HS-27A (cell line): ENCODE measurements at regions not wholly inside any gene's neighbourhood (a gene's known extent, or its start where the extent isn't known, plus 50 kb on each side); places are given as distances from the start of the nearest gene placed in this dataset.

Source experiments
- DNase-seq: peaks from one replicate; pipeline ENCODE4 v3.0.0-alpha.2; 2012; ENCODE audit warnings: low read depth, missing footprints

DNA sequence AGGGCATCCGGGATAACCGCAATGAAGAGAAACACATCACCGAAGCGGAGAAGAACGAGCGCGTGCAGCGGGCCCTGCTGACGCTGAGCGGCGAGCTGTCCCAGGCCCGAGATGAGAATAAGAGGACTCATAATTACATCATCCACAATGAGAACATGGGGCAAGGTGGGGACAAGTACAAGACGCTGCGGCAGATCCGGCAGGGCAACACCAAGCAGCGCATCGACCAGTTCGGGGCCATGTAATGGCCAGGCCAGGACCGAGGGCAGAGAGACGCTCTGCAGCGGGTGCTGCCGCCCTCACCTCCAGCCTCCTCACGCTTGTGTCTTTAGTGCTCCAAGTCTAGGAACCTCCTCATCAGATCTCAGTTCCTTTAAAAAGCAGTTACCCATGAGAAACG lies 863.7 kb upstream of the ALCAM start:
- no peak for DNase-seq

DNA sequence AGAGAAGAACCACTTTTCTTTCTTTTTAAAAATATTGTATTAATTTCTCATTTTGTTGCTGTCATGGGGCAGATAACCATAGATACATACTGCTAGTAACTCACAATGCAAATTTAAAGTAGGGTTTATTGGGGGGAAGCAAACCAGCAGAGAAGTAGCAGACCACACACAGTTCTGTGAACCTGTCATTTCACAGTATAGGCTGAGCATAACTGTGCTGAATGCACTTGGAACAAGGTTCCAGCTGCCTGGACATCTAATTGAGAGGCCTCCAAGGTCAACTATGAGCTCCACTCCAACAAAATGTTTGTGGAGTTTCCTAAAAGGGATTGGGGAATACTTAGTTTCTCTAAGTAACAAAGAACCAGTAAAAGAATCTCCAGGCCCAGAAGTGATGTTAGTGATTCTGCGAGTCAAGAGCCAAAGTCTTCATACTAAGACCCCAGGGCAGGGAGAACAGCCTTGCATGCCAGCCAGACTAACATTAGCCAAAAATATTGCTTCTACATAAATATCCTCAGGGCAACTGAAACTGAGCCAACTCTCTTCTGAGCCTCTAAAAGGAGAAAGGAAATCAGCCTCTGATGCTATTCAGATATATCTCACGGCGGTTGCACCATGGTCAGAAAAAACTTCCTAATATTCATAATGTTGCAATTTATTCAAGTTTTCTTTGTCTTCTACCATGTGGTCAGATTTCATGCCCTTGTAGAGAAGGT lies 856.4 kb upstream of the ALCAM start:
- no peak for DNase-seq

DNA sequence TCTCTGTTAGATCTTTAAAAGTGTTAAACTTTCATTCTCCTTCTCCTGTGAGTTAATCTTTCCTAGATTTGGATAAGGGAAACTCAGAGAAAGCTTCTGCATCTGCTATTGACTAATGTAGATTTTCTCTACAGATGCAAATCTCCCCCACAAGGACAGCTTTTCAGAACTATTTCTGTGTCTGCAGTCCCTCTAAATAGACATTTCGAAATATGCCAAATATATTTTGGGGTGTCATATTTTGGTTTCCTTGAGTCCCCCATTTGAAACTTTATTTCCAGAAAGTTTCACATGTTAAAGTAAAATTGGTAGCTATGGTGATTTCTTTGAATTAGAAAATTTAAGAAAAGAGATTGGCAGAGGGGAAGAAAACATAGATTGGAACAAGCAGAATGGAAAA lies 852.3 kb upstream of the ALCAM start:
- DNase-seq, result no peak

DNA sequence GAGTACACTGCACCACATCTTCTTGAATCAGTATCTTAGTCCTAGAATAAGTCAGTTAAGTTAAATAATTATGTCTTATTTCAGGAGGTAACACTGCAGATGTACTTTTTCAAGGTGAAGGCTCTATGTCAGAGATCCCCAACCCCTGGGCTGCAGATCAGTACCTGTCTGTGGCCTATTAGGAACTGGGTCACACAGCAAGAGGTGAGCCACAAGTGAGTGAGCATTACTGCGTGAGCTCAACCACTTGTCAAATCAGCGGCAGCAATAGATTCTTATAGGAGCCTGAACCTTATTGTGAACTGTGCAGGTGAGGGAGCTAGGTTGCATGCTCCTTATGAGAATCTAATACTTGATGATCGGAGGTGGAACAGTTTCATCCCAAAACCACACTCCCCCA lies 851.9 kb upstream of the ALCAM start:
- DNase-seq, result no peak

DNA sequence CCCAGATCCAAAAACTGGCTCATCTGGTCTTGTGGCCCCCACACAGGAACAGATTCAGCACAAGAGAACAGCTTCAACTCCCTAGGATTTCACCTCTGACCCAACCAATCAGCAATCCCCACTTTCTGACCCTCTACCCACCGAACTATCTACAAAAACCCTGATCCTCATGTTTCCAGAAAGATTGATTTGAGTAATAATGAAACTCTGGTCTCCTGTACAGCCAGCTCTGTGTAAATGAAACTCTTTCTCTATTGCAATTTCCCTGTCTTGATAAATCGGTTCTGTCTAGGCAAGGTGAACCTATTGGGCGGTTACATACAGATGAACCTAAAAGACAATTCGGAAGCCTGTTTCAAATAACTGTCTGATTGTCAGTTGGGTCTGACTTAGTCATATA lies 847.6 kb upstream of the ALCAM start:
- no peak for DNase-seq

DNA sequence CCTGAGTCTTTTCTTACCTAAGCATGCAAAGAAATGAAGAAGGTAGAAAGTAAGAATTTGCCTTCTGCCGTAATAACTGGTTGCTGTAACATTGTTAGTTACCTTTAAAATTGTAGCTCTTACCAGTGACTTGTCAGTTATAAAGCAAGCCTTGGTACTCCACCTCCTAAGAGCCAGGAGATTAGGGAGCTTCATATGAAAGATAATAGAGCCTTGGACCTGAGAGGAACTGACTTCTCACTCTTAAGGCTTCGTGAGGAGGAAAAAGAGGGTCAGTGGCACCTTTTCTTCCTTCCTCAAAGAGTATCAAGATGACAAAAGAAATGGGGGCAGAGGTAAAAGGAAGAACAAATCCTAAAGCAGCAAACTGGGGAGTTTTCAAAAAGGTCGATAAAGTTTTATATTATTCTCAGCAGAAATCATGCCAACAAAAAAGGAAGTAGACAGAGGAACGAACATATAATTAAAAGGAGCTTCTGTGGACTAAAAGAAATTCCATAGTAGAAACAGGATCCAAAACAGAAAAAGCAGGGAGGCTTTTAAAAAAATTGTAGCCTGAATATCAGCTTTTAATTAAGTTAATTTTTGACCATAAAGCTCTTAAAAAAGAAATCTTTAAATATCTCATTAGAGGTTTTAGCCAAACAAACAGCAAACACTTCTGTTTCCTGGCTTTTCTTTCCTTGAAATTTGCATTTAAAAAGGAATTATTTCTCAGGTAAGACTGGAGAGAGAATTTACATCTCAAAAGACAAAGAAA lies 847.1 kb upstream of the ALCAM start:
- no peak for DNase-seq

DNA sequence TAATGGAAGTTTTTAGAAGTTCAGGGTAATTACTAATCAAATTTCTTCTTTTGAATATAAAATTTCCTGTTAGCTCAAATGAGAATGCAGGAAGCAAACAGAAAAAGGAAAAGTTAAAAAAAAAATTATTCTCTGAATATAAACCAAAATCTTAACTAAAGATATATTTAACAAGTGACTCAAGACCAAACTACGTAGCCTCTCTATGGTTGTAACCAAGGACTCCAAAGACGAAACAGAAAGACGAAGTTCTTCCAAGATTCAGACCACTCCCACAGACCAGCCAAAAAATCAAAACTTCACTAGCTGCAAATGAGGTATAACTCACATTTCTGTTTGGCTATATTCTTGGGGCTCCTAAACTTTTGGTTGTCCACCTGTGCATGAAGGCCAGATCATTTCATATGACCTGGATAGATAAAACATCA lies 846.5 kb upstream of the ALCAM start:
- DNase-seq, result no peak

DNA sequence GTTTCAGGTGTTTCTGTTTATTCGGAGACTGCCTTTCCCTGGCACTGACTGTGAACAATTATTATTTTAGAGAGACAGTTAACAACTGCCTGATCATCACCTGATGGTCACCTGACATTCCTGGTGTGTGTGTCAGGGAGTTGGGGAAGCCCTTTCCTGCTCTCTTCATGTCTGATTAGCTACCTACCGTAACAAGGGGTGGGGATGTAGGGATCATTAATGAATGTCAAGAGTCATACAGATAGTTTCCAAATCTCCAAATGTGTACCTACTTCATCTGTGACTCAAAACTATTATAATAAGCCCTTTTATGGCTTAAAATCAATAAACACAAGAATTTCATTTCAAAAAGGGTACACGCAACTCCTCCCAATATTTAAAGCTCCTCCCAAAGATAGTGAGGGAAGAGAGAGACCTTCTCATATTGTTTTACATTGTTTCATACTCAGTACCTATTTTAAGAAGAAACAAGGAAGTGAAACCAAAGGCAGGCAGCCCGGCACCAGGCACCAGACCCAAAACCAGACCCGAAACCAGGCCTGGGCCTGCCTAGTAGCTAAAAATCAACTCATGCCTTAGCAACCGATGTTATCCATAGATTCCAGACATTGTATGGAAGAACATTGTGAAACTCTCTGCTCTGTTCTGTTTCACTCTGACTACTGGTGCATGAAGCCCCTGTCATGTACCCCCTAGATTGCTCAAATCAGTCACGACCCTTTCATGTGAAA lies 844.9 kb upstream of the ALCAM start:
- no peak for DNase-seq

DNA sequence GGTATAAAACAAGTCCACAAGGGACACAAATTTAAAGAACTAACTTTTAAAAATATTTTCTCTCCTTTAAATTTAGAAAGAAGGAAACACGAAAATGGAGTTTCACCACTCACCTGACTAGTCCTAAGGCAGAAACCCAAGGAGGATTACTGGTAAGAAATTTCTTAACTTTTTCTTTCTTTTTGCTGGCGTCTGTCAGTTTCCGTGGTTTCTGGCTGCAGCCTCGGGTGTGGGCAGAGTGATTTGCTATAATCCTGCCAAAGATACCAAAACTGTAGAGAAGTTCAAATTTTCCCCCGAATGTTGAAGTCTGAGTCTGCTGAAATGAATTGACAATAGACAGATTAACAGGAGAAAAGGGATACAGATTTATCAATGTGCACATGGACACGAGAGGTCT lies 843.6 kb upstream of the ALCAM start:
- no peak for DNase-seq

DNA sequence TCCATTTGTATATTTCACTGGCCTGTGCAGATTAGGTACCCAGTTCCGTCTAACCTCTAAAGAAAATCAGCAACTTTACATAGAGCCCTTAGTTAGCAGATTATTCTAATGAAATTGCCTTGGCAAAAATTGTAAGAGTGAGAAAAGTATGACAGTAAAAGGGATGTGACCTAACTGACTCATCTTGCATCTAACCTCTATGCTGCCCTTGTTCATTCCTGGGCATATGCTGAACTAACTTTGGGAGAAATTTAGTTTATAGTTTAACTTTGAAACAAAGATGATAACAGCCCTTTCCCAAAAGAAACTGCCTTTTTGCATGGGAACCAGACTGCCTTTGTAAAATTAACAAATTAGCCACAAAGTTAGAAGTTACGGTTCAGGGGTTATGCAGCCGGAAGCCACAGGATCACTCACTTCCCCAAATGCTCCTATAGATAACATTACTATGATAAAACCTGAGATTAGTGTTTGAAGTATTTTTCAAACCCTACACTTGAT lies 839.8 kb upstream of the ALCAM start:
- no peak for DNase-seq

DNA sequence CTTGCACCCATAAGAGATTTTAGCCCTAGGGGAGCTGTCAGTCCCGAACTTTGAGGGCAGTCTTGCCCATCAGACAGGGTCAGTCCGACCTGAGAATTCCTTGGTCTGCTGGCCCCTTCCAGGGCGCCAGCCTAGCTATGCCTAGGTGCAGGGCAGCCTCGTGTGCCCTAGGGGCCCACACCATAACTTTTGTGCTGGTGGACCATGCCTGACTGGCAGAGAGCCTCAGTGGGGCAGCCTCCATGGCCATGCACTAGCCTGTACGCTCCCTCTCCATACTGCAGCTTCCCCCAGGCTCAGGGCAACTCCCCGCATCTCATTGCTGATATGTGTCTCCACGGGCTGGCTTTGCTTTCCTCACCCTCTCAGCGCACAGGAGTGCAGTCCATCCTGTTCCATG lies 835.8 kb upstream of the ALCAM start:
- DNase-seq, result no peak

DNA sequence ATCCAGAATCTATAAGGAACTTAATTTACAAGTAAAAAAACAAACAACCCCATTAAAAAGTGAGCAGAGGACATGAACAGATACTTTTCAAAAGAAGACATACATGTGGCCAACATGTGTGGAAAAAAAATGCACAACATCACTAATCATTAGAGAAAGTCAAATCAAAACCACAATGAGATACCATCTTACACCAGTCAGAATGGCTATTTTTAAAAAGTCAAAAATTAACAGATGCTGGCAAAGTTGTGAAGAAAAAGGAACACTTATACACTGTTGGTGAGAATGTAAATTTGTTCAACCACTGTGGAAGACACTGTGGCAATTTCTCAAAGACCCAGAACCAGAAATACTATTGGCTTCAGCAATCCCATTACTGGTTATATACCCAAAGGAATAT lies 830.0 kb upstream of the ALCAM start:
- no peak for DNase-seq

DNA sequence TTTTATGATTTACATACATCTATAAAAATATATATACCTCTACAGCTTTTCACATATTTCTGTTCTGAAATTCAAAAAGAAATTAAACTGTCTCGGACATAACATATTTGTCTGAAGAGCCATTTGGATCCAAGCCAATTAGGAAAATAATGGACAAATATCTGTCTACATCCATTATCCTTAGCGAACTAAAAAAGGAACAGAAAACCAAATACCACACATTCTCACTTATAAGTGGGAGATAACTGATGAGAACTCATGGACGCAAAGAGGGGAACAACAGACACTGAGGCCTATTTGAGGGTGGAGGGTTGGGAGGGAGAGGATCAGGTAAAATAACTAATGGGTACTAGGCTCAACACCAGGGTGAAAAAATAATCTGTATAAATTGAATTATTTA lies 829.4 kb upstream of the ALCAM start:
- no peak for DNase-seq

DNA sequence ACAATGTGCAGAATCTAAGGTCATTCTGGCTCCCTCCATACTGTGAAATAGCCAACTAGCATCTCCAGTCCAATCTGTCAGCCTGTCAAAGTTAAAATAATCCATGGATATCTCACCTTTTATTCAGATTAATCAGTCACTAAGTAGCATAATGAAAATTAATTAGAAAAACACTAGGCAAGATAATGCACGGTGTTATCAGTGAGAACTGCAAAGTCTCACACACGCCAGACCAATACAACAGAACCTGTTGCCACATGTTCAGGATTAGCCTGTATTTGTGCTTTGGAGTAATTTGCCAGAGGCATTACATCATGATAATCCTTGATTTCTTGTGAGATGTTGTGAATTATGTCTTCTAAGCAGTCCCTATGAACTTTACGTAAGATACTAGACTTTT lies 820.4 kb upstream of the ALCAM start:
- no peak for DNase-seq

DNA sequence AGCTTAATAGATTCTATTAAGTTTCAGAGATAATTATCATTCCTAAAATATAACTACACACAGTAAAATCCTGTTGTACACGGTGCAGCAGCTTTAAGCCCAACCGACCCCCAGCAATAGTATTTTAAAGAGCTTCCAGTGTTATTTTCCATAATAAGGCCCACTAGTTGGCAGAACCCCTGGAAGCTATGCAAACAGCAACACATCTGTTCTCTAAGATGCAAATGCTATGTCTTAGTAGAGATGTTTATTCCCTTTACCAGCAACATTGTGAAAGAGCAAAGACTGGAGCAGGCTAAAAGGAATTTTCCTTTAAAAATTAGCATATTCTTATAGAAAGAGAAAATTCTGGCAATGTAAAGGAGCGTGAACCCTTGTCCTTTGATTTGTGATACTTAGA lies 819.7 kb upstream of the ALCAM start:
- no peak for DNase-seq

DNA sequence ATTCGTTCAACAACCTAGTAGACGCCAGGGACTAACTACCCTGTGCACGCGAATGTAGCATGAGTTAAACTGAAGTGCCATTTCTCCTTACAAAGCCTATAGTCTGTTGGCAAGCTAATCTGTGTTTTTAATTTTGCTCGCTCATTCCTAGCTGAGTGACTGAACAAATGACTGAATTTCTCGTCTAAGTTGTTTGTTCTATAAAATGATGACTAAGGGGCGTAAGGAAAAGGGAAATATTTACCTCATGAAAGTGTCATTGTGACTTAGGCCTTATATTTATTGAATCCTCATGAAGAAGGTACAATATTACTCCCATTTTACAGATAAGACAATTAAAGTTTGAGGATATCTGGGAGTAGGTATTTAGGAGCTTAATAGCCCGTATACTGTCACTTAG lies 818.3 kb upstream of the ALCAM start:
- DNase-seq, result no peak

DNA sequence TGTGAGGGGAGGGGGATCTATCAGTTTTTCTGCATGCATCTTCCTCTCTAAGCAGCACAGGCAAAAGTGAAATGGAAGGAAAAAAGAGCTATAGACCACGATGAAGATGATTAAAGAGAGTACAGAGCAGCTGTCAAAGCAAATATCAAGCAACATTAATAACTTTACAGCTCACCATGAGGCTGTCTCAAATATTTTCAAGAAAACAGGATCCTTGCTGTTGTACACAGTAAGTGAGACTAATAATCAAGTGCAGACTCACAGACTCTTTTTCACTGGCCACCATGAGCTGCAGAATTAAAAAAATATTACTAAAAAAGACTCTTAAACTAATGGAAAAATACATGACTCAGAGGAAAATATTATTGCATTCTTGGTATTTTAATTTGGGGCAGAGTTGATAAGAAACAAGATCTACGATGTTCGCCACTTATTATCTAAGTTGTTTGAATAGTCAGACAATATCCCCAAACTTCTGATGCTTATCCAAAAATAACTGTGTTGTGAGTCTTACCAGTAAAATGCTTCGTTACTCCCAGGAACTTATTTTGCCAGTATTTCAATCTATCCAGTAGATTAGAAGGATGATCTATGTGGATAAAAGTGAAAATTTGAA lies 817.5 kb upstream of the ALCAM start:
- DNase-seq, result no peak

DNA sequence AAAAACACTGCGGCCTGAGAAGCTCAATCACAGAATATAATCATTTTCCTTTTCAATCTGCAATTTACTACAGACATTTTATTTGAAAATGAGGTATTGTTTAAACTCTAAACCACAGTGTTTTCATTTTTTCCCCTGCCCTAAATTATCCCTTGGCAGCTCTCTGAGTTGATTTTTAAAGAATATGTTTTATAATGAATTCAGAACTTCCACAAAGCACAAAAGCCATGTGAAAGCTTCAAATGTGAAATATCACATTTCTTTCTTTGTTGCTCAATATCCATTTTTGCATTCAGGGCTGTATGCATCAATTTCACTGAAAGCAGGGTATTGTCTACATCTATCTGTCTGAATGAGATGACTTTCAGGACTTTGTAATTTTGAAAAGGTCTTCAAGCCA lies 813.6 kb upstream of the ALCAM start:
- DNase-seq, result no peak

DNA sequence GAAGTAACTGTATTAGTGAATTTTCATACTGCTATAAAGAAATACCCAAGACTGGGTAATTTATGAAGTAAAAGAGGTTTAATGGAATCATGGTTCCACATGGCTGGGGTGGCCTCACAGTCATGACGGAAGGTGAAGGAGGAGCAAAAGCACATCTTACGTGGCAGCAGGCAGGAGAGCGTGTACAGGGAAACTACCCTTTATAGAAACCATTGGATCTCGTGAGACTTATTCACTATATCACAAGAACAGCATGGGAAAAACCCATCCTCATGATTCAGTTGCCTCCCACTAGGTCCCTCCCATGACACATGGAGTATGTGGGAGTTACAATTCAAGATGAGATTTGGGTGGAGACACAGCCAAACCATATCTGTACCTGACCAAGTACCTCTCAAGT lies 812.3 kb upstream of the ALCAM start:
- DNase-seq, result no peak

DNA sequence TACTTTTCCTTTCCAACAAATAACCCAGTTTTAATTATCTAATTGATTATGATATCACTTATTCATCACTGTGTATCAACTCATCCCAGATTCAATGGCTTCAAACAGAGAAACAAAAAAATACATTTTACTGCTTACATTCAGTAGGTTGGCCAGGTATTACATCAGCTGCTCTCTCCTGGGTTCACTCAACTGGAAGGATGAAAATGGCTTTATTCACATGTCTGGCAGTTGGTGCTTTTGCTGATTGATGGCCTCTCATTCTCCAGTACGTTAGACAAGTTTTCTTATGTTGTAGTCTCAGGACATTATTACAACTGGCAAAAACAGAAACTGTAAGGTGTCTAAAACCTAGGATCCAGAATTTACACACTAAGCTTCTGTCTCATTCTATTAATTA lies 811.0 kb upstream of the ALCAM start:
- no peak for DNase-seq

DNA sequence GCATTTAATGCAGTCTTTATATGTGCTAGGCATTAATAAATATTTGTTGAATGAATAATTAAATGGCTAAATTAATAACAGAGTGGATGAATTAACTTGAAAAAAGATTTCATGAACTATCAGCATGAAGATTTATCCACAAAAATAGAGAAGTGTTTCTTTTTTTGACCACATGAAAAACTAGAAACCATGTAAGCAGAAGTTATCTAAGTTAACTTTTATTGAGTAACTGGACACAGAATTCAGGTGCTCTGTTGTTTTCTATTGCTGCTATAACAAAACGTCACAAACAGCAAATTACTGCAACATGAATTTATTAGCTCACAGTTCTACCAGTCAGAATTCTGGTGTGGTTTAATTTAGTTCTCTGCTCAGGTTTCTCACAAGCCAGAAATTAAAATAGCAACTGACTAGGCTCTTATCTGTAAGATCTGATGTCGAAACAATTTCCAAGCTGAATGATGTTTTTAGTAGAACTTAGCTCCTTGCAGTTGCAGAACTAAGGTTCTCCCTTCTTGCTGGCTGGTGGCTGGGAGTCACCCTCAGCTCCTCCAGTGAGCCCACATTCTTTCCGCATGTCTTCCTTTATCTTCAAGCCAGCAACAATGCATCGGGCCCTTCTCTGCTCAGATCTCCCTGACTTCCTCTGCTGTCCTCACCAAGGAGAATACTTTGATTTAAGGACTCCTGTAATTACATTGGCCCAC lies 810.2 kb upstream of the ALCAM start:
- no peak for DNase-seq

DNA sequence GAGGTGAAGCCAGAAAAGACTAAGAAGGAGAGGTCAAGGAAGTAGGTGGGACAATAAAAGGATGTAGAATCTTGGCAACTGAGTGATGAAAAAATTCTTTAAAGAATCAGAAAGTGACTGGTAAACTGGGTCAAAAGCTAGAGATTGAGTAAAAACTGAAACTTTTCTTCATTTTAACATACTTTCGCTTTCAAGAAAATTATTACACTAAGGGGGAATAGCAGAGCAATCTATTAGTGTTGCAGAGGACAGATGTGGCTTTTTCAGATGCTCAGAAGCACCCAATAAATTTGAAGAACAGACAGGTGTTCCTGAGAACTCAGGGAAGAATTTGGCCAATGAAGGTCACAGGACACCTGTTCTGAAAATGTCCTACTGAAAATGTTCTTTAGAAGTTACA lies 805.4 kb upstream of the ALCAM start:
- DNase-seq, result no peak
